ENCODE measurements at regions not wholly inside any gene's neighbourhood (a gene's known extent, or its start where the extent isn't known, plus 50 kb on each side); places are given as distances from the start of the nearest gene placed in this dataset.
A peak's percentile ranks its signal among the peaks of the same experiment; 100 is the strongest.

GRCh38 chr7:123285076-123285700 is 85.4 kb upstream of the SLC13A1 start:
- Histone ChIP-seq H3K27me3 (ENCODE audit: low read depth, low read length) (no peaks in the 10 kb centered on the region), H3K9me3 (ENCODE audit: insufficient read depth, low read length) (no peaks in the 10 kb centered on the region), H3K9ac (ENCODE audit: low read length) (no peak overlapping the region), H3K27ac (ENCODE audit: low read length) (no peak overlapping the region), H3K79me2 (ENCODE audit: low read length) (no peaks in the 10 kb centered on the region), H3K4me3 (ENCODE audit: low read length) (no peak overlapping the region), H2AFZ (ENCODE audit: low read depth, low read length) (no peak overlapping the region), H3K36me3 (replicated peaks; ENCODE audit: low read depth, low read length) (no peaks in the 10 kb centered on the region), H4K20me1 (ENCODE audit: insufficient read depth, low read length) (no peaks in the 10 kb centered on the region), H3K4me1 (ENCODE audit: low read length) (peaks cover 15% of the 10 kb centered on the region), H3K4me2 (ENCODE audit: low read length) (no peak overlapping the region)
- TF ChIP-seq CTCF (IDR thresholded peaks at IDR 0.05; ENCODE audit: low read depth, low read length) (peak; percentile 8; the same call in 1 of the 2 replicates), EZH2phosphoT487 (IDR thresholded peaks at IDR 0.05; ENCODE audit: low read depth) (no peak)

GRCh38 chr7:123283373-123283772 is 83.6 kb upstream of the SLC13A1 start:
- H3K9ac ChIP-seq (ENCODE audit: low read length): no peak overlapping the region
- no peaks in the 10 kb centered on the region for H3K79me2 ChIP-seq (ENCODE audit: low read length)
- H4K20me1 ChIP-seq (ENCODE audit: insufficient read depth, low read length): no peaks in the 10 kb centered on the region
- no peak overlapping the region for H3K27ac ChIP-seq (ENCODE audit: low read length)
- TF ChIP-seq EZH2phosphoT487 (IDR thresholded peaks at IDR 0.05; ENCODE audit: low read depth) (no peak), CTCF (IDR thresholded peaks at IDR 0.05; ENCODE audit: low read depth, low read length) (no peak)
- H3K27me3 ChIP-seq (ENCODE audit: low read depth, low read length): no peaks in the 10 kb centered on the region
- H2AFZ ChIP-seq (ENCODE audit: low read depth, low read length): no peak overlapping the region
- H3K4me1 ChIP-seq (ENCODE audit: low read length): no peaks in the 10 kb centered on the region
- no peaks in the 10 kb centered on the region for H3K9me3 ChIP-seq (ENCODE audit: insufficient read depth, low read length)
- no peaks in the 10 kb centered on the region for H3K36me3 ChIP-seq (replicated peaks; ENCODE audit: low read depth, low read length)
- H3K4me2 ChIP-seq (ENCODE audit: low read length): no peak overlapping the region
- H3K4me3 ChIP-seq (ENCODE audit: low read length): no peak overlapping the region

GRCh38 chr7:123282181-123282580 is 82.4 kb upstream of the SLC13A1 start:
- Histone ChIP-seq H3K27ac (ENCODE audit: low read length) (no peak overlapping the region), H3K4me1 (ENCODE audit: low read length) (no peaks in the 10 kb centered on the region), H3K27me3 (ENCODE audit: low read depth, low read length) (no peaks in the 10 kb centered on the region), H3K36me3 (replicated peaks; ENCODE audit: low read depth, low read length) (no peaks in the 10 kb centered on the region), H3K9me3 (ENCODE audit: insufficient read depth, low read length) (no peaks in the 10 kb centered on the region), H3K9ac (ENCODE audit: low read length) (no peak overlapping the region), H2AFZ (ENCODE audit: low read depth, low read length) (no peak overlapping the region), H4K20me1 (ENCODE audit: insufficient read depth, low read length) (no peaks in the 10 kb centered on the region), H3K4me3 (ENCODE audit: low read length) (no peak overlapping the region), H3K4me2 (ENCODE audit: low read length) (no peak overlapping the region), H3K79me2 (ENCODE audit: low read length) (no peaks in the 10 kb centered on the region)
- TF ChIP-seq EZH2phosphoT487 (IDR thresholded peaks at IDR 0.05; ENCODE audit: low read depth) (no peak), CTCF (IDR thresholded peaks at IDR 0.05; ENCODE audit: low read depth, low read length) (no peak)

GRCh38 chr7:123279949-123280348 is 80.2 kb upstream of the SLC13A1 start:
- no peak overlapping the region for H3K4me2 ChIP-seq (ENCODE audit: low read length)
- TF ChIP-seq CTCF (IDR thresholded peaks at IDR 0.05; ENCODE audit: low read depth, low read length) (no peak), EZH2phosphoT487 (IDR thresholded peaks at IDR 0.05; ENCODE audit: low read depth) (no peak)
- H2AFZ ChIP-seq (ENCODE audit: low read depth, low read length): no peak overlapping the region
- H3K27ac ChIP-seq (ENCODE audit: low read length): no peak overlapping the region
- no peaks in the 10 kb centered on the region for H3K4me1 ChIP-seq (ENCODE audit: low read length)
- no peaks in the 10 kb centered on the region for H3K9me3 ChIP-seq (ENCODE audit: insufficient read depth, low read length)
- no peak overlapping the region for H3K9ac ChIP-seq (ENCODE audit: low read length)
- no peaks in the 10 kb centered on the region for H4K20me1 ChIP-seq (ENCODE audit: insufficient read depth, low read length)
- no peaks in the 10 kb centered on the region for H3K27me3 ChIP-seq (ENCODE audit: low read depth, low read length)
- H3K36me3 ChIP-seq (replicated peaks; ENCODE audit: low read depth, low read length): no peaks in the 10 kb centered on the region
- no peak overlapping the region for H3K4me3 ChIP-seq (ENCODE audit: low read length)
- H3K79me2 ChIP-seq (ENCODE audit: low read length): no peaks in the 10 kb centered on the region

Data from OCI-LY3 (cell line).